OCI-LY1 (cell line): ENCODE measurements at regions not wholly inside any gene's neighbourhood (a gene's known extent, or its start where the extent isn't known, plus 50 kb on each side); places are given as distances from the start of the nearest gene placed in this dataset.

ENCODE experiments used
- EZH2 ChIP-seq: fragments of 200-600 bp; sonication (generic), shearing (Covaris generic); IDR thresholded peaks from 2 replicates; pipeline ENCODE4 v1.8.0; 2017; ENCODE audit warnings: borderline replicate concordance, mixed run types, mild to moderate bottlenecking, antibody characterized with exemption, low read length, moderate library complexity, mixed read lengths
- TF ChIP-seq, protein P1 (sequence below): fragments of 200-600 bp; sonication (generic), shearing (Covaris generic); IDR thresholded peaks from 2 replicates; pipeline ENCODE4 v1.5.1; 2017; ENCODE audit warnings: mild to moderate bottlenecking, antibody characterized with exemption, low read length, moderate library complexity, mixed read lengths

DNA sequence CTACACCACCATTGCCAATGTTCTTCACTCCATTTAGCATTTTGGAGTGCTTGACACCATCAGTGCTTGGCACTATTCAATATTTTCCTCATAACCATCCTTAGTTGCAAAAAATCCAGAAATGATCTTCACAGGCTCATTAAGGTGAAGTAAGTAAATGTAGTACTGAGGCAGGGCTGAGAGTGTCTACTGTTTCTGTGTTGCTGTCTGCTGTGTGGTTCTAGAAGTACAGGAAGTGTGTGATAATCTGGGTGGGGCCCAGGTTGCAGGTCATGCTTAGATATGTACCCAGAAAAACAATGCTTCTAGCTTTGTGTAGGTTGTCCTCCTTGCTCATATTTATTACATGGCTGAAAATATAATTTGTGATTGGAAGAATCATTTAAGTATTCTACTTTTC is 411.8 kb upstream of the CCDC179 start:
- TF ChIP-seq, protein P1, sequence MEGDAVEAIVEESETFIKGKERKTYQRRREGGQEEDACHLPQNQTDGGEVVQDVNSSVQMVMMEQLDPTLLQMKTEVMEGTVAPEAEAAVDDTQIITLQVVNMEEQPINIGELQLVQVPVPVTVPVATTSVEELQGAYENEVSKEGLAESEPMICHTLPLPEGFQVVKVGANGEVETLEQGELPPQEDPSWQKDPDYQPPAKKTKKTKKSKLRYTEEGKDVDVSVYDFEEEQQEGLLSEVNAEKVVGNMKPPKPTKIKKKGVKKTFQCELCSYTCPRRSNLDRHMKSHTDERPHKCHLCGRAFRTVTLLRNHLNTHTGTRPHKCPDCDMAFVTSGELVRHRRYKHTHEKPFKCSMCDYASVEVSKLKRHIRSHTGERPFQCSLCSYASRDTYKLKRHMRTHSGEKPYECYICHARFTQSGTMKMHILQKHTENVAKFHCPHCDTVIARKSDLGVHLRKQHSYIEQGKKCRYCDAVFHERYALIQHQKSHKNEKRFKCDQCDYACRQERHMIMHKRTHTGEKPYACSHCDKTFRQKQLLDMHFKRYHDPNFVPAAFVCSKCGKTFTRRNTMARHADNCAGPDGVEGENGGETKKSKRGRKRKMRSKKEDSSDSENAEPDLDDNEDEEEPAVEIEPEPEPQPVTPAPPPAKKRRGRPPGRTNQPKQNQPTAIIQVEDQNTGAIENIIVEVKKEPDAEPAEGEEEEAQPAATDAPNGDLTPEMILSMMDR, result no peak
- TF ChIP-seq EZH2, result no peak
